HFFc6 (cell line): ENCODE measurements at regions not wholly inside any gene's neighbourhood (a gene's known extent, or its start where the extent isn't known, plus 50 kb on each side); places are given as distances from the start of the nearest gene placed in this dataset.
"Not testable (repeated sequence)": the region's sequence is repeated elsewhere in the genome, so short reads cannot be mapped to it uniquely, and the experiment has no call there.

Experiments
- DNase-seq: peaks from one replicate; pipeline ENCODE4 v3.0.0-alpha.2; 2018
- H3K27ac Mint-ChIP-seq: 2 replicates; pipeline ENCODE4 v1.8.0; 2020; ENCODE audit warnings: mild to moderate bottlenecking, mixed read lengths
- H3K27me3 Mint-ChIP-seq: 2 replicates; pipeline ENCODE4 v1.8.0; 2021; ENCODE audit warnings: mild to moderate bottlenecking, moderate library complexity, mixed read lengths; ENCODE audit not compliant: insufficient read depth
- H3K36me3 Mint-ChIP-seq: 2 replicates; pipeline ENCODE4 v1.8.0; 2021; ENCODE audit warnings: low read depth, mixed read lengths
- H3K4me1 Mint-ChIP-seq: 2 replicates; pipeline ENCODE4 v1.8.0; 2020; ENCODE audit warnings: low read depth, mixed read lengths
- H3K4me3 Mint-ChIP-seq: 2 replicates; pipeline ENCODE4 v1.8.0; 2020; ENCODE audit warnings: mild to moderate bottlenecking, moderate library complexity, mixed read lengths
- H3K9me3 Mint-ChIP-seq: 2 replicates; pipeline ENCODE4 v1.8.0; 2020; ENCODE audit warnings: mild to moderate bottlenecking, mixed read lengths
- TF ChIP-seq, protein P1 (sequence below): fragments of 200-600 bp; sonication (generic); IDR thresholded peaks from 2 replicates; pipeline ENCODE4 v1.5.0; 2021; ENCODE audit warnings: antibody characterized with exemption, mild to moderate bottlenecking

DNA sequence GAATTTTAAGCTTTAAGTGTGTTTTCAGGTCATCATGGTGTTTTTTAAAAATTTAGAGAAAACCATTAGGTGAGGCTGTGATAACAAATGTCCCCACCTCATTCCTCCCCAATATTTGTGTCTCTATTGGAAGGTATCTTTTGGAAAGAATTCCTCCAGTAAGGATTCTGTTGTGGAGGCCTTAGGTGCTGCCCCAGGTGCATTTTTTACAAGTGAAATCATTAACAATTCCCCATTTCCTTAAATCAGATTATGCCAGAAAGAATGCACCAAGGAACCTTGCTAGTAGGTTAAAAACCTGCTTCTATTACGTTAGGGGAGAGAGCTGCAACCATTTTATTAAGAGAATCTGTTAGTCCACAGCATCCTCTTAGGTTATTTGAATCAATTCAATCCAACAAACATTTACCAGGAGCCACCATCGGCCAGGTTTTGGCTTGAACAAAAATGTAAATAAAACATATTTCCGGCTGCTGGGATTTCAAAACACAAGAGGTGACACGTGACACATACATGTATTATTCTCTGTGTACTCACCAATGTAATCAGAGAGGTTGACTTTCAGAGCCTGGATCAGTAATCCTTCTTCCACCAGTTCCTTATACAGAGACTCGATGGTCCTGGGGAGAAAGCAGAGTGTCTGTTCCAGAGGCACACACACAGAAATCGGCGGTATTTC lies 112.5 kb upstream of the ASB18 start:
- H3K4me1 Mint-ChIP-seq = no peaks in the 10 kb centered on the region
- no peaks in the 10 kb centered on the region; the same call in 1 of the 2 replicates for H3K27me3 Mint-ChIP-seq
- H3K36me3 Mint-ChIP-seq = no peaks in the 10 kb centered on the region
- no peak for DNase-seq
- no peak overlapping the region for H3K27ac Mint-ChIP-seq
- H3K9me3 Mint-ChIP-seq = peaks cover 12% of the 10 kb centered on the region
- TF ChIP-seq, protein P1, sequence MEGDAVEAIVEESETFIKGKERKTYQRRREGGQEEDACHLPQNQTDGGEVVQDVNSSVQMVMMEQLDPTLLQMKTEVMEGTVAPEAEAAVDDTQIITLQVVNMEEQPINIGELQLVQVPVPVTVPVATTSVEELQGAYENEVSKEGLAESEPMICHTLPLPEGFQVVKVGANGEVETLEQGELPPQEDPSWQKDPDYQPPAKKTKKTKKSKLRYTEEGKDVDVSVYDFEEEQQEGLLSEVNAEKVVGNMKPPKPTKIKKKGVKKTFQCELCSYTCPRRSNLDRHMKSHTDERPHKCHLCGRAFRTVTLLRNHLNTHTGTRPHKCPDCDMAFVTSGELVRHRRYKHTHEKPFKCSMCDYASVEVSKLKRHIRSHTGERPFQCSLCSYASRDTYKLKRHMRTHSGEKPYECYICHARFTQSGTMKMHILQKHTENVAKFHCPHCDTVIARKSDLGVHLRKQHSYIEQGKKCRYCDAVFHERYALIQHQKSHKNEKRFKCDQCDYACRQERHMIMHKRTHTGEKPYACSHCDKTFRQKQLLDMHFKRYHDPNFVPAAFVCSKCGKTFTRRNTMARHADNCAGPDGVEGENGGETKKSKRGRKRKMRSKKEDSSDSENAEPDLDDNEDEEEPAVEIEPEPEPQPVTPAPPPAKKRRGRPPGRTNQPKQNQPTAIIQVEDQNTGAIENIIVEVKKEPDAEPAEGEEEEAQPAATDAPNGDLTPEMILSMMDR = no peak
- H3K4me3 Mint-ChIP-seq = no peak overlapping the region

DNA sequence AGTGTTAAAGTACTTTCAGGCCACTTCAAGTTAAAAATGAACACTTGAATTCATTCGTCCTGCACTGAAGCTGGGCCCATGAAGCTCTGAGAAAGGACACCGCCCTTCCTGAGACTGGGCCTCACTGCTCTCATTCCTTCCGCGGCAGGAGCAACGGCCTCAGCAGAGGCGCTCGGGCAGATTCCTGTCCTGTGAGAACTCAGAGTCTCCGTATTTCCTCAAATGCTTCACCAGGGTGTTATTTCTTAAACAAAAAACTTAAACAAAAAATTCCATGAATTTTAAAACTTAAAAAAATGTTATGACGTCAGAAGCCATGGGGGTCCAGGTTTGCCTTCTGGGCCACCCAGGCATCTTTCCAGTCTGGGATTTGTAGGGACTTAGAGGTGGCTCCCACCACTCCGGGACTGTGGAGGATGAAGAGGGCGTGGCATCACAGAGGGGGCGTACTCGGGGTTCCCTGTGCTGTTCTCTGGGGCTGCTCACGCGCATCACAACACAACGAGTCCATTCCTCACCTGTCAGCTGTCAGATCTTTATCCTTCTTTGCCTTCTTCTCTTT lies 115.9 kb upstream of the ASB18 start:
- Mint-ChIP-seq H3K36me3 (no peaks in the 10 kb centered on the region), H3K4me3 (no peak overlapping the region), H3K4me1 (no peaks in the 10 kb centered on the region), H3K9me3 (no peaks in the 10 kb centered on the region; the same call in 1 of the 2 replicates), H3K27me3 (no peaks in the 10 kb centered on the region; the same call in 1 of the 2 replicates), H3K27ac (no peak overlapping the region)
- TF ChIP-seq, protein P1 = no peak
- no peak for DNase-seq

DNA sequence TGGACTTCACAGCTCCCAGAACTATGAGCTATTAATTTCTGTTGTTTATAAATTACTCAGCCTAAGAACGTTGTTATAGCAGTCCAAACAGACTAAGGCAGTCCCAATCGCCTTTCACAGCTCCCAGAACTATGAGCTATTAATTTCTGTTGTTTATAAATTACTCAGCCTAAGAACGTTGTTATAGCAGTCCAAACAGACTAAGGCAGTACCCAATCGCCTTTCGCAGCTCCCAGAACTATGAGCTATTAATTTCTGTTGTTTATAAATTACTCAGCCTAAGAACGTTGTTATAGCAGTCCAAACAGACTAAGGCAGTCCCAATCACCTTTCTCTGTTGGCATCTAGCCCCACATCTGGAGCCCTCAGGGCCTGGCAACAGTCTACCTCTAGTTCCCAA lies 117.0 kb upstream of the ASB18 start:
- H3K4me1 Mint-ChIP-seq, H3K27me3 Mint-ChIP-seq, H3K4me3 Mint-ChIP-seq: not testable (repeated sequence)

DNA sequence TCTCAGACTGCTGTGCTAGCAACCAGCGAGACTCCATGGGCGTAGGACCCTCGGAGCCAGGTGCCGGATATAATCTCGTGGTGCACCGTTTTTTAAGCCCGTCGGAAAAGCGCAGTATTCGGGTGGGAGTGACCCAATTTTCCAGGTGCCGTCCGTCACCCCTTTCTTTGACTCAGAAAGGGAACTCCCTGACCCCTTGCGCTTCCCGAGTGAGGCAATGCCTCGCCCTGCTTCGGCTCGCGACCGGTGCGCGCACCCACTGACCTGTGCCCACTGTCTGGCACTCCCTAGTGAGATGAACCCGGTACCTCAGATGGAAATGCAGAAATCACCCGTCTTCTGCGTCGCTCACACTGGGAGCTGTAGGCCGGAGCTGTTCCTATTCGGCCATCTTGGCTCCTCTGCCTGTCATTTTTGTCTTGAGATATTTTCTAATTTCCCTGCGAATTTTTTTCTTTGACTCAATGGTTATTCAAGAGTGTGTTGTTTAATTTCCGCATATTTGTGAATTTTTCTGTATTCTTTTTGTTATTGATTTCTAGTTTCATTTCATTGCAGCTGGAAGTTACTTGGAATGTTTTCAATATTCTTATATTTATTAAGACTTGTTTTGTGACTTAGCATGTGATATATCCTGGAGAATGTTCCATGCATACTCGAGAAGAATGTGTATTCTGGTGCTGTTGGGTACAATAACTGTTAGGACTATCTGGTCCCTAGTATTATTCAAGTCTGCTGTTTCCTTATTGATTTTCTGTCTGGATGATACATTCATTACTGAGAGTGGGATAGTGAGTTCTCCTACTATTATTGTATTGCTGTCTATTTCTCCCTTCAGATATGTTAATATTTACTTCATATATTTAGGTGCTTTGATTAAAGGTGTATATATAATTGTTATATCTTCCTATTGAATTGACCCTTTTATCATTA lies 125.3 kb upstream of the ASB18 start:
- H3K4me1 Mint-ChIP-seq, H3K27me3 Mint-ChIP-seq, H3K27ac Mint-ChIP-seq, H3K4me3 Mint-ChIP-seq, H3K36me3 Mint-ChIP-seq, DNase-seq: not testable (repeated sequence)
- H3K9me3 Mint-ChIP-seq = peaks cover 26% of the 10 kb centered on the region

More for the DNA sequence above, 117.0 kb upstream of the ASB18 start:
- not testable (repeated sequence) for H3K36me3 Mint-ChIP-seq, DNase-seq, H3K27ac Mint-ChIP-seq, H3K9me3 Mint-ChIP-seq

DNA sequence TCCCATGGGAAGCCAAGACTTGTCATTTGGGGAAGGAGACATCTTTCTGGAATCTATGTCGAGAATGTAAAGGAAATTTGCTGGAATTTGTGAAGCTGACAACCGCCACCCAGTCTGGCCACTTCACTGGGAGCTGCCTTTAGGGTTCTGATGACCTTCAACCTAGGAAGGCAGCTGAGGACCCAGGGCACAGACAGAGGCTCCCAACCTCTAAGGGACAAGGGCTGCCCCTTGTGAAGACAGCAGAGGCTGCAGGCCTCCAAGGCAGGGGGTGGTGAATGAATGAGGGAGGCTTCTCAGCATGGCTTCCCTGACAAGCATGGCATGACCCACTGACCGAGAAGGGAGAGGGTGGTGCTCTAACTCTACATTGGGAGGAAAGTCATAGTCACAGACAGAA lies 128.9 kb upstream of the ASB18 start:
- Mint-ChIP-seq H3K27me3 (peaks cover 1% of the 10 kb centered on the region), H3K4me1 (no peaks in the 10 kb centered on the region), H3K36me3 (peaks cover 4% of the 10 kb centered on the region; the same call in 1 of the 2 replicates), H3K9me3 (peaks cover 38% of the 10 kb centered on the region), H3K4me3 (no peak overlapping the region), H3K27ac (no peak overlapping the region)
- DNase-seq = no peak
- TF ChIP-seq, protein P1 = no peak

DNA sequence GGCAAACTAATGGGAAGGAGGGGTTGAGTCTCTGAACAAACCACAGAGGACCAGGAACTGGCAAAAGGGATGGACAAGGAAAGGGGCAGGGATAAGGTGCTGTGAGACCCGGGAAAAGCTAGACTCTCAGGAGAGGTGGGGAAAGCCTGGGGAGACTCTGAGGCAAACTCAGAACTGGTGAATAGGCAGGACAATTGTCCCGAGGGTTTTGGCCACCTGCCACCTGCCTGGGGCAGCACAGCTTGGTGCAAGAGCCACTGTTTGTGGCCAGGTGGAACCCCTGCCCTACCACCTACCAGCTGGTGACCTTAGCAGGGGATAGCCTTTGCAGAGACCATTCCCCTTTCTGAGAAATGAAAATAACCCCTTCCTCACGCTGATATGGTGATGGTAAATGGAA lies 129.4 kb upstream of the ASB18 start:
- Mint-ChIP-seq H3K4me3 (no peak overlapping the region), H3K27ac (no peak overlapping the region), H3K27me3 (peaks cover 1% of the 10 kb centered on the region), H3K9me3 (peaks cover 38% of the 10 kb centered on the region), H3K36me3 (peaks cover 4% of the 10 kb centered on the region; the same call in 1 of the 2 replicates), H3K4me1 (no peaks in the 10 kb centered on the region)
- TF ChIP-seq, protein P1 = no peak
- DNase-seq = no peak
